HCT116 (cell line): ENCODE measurements at regions not wholly inside any gene's neighbourhood (a gene's known extent, or its start where the extent isn't known, plus 50 kb on each side); places are given as distances from the start of the nearest gene placed in this dataset.

Experiments used
- ATAC-seq: fragments of 200-7000 bp; cut with Tn5 transposase; 2 replicates; pipeline ENCODE4 v1.9.1; 2020; ENCODE audit warnings: mild to moderate bottlenecking, moderate library complexity
- BruUV-seq: library from RNA; stranded (reverse); fragments of 400-500 nt; replicated peaks from 2 replicates; lab custom pipeline; 2021; lab: Mats Ljungman, UMichigan
- CTCF ChIA-PET: fragments of 300-600 bp; sonication (Branson Sonifier 250); formaldehyde crosslinking; loops from one replicate; lab custom pipeline; 2021; ENCODE audit warnings: antibody characterized with exemption; lab: Charles Lee
- POLR2A ChIA-PET: fragments of 300-600, 350-600 bp; sonication (Branson Sonifier 250); formaldehyde crosslinking; loops from one replicate; lab custom pipeline; 2021; ENCODE audit warnings: antibody characterized with exemption; lab: Charles Lee
- RAD21 ChIA-PET, 2 experiments: fragments of 300-600 bp; sonication (Branson Sonifier 250); formaldehyde crosslinking; loops; one replicate each; lab custom pipeline; 2023; ENCODE audit warnings: low total read pairs in 2 of 2; ENCODE audit not compliant: uncharacterized antibody in 2 of 2, unreplicated experiment in 2 of 2, low non-redundant PET in 1 of 2; lab: Charles Lee
- DNase-seq: peaks from one replicate; pipeline ENCODE4 v3.0.0-alpha.2; 2010; ENCODE audit warnings: low read depth, low spot score
- H2AFZ ChIP-seq: fragments of 200-600 bp; shearing (Covaris generic), sonication (generic); 2 replicates; pipeline ENCODE4 v1.6.1; 2017; ENCODE audit warnings: low read depth, mixed run types, mixed read lengths, antibody characterized with exemption, low read length; ENCODE audit not compliant: poor library complexity, severe bottlenecking
- H3K27ac ChIP-seq: 2 replicates; pipeline ENCODE4 v1.5.1; 2012; ENCODE audit warnings: low read depth, low read length
- H3K27me3 ChIP-seq: fragments of 200-600 bp; sonication (generic); 2 replicates; pipeline ENCODE4 v1.6.1; 2016; ENCODE audit warnings: mixed run types, low read length, mixed read lengths; ENCODE audit not compliant: insufficient read depth
- H3K36me3 ChIP-seq, 2 experiments: fragments of 200-500 bp in 1 of 2; fragments of 200-600 bp in 1 of 2; sonication (Bioruptor generic) in 1 of 2; sonication (generic) in 1 of 2; 2 replicates each; pipeline versions ENCODE4 v1.5.1 to v1.6.1; 2014 to 2016; ENCODE audit warnings: low read length in 2 of 2, inconsistent platforms in 1 of 2, mixed read lengths in 1 of 2, mixed run types in 1 of 2; ENCODE audit not compliant: insufficient read depth in 2 of 2, control insufficient read depth in 1 of 2
- H3K4me1 ChIP-seq, 2 experiments: fragments of 200-600 bp in 1 of 2; sonication (generic) in 1 of 2; 2 replicates each; pipeline versions ENCODE4 v1.5.1 to v1.6.1; 2012 to 2017; ENCODE audit warnings: low read length in 2 of 2, inconsistent platforms in 1 of 2, mild to moderate bottlenecking in 1 of 2, mixed read lengths in 1 of 2, mixed run types in 1 of 2, moderate library complexity in 1 of 2; ENCODE audit not compliant: insufficient read depth in 2 of 2, control insufficient read depth in 1 of 2
- H3K4me2 ChIP-seq: fragments of 200-600 bp; sonication (generic); 2 replicates; pipeline ENCODE4 v1.6.1; 2017; ENCODE audit warnings: mixed run types, low read length, mixed read lengths
- H3K4me3 ChIP-seq, 2 experiments: fragments of 200-600 bp in 1 of 2; sonication (generic) in 1 of 2; replicated peaks in 1 of 2; 2 replicates each; pipeline ENCODE4 v1.5.1; 2011 to 2016; ENCODE audit warnings: low read length in 2 of 2, control low read depth in 1 of 2, low read depth in 1 of 2, mild to moderate bottlenecking in 1 of 2, mixed read lengths in 1 of 2, mixed run types in 1 of 2
- H3K79me2 ChIP-seq: fragments of 200-600 bp; sonication (generic); 2 replicates; pipeline ENCODE4 v1.6.1; 2017; ENCODE audit warnings: mild to moderate bottlenecking, mixed run types, low read length, moderate library complexity, mixed read lengths; ENCODE audit not compliant: insufficient read depth
- H3K9ac ChIP-seq: fragments of 200-600 bp; sonication (generic); 2 replicates; pipeline ENCODE4 v1.6.1; 2016; ENCODE audit warnings: low read length, mixed read lengths
- H3K9me2 ChIP-seq: fragments of 200-600 bp; sonication (generic), shearing (Covaris generic); 2 replicates; pipeline ENCODE4 v1.6.1; 2017; ENCODE audit warnings: mixed run types, mild to moderate bottlenecking, moderate library complexity; ENCODE audit not compliant: insufficient read depth
- H3K9me3 ChIP-seq, 2 experiments: fragments of 200-500 bp in 1 of 2; fragments of 200-600 bp in 1 of 2; sonication (Bioruptor generic) in 1 of 2; sonication (generic) in 1 of 2; 2 replicates each; pipeline ENCODE4 v1.6.1; 2014 to 2017; ENCODE audit warnings: low read length in 2 of 2, mixed read lengths in 2 of 2, inconsistent platforms in 1 of 2, low read depth in 1 of 2, mild to moderate bottlenecking in 1 of 2, mixed run types in 1 of 2, moderate library complexity in 1 of 2; ENCODE audit not compliant: control insufficient read depth in 1 of 2, insufficient read depth in 1 of 2
- H4K20me1 ChIP-seq: fragments of 200-600 bp; sonication (generic), shearing (Covaris generic); 2 replicates; pipeline ENCODE4 v1.6.1; 2017; ENCODE audit warnings: mixed run types, mild to moderate bottlenecking, moderate library complexity; ENCODE audit not compliant: insufficient read depth
- CEBPB ChIP-seq: IDR thresholded peaks from 2 replicates; pipeline ENCODE4 v1.6.1; 2012; ENCODE audit warnings: low read depth
- CTCF ChIP-seq, 3 experiments: fragments of 200-600 bp in 1 of 3; sonication (generic) in 1 of 3; IDR thresholded peaks in 2 of 3; conservative IDR thresholded peaks in 1 of 3; 2 replicates each; pipeline ENCODE4 v1.5.1; 2012 to 2017; ENCODE audit warnings: low read depth in 2 of 3, low read length in 2 of 3, antibody characterized with exemption in 1 of 3, borderline replicate concordance in 1 of 3, control low read depth in 1 of 3, mild to moderate bottlenecking in 1 of 3, mixed read lengths in 1 of 3, mixed run types in 1 of 3, moderate library complexity in 1 of 3; ENCODE audit not compliant: insufficient read depth in 1 of 3
- EGR1 ChIP-seq: IDR thresholded peaks from 2 replicates; pipeline ENCODE4 v1.6.1; 2012; ENCODE audit warnings: low read depth
- ELF1 ChIP-seq: IDR thresholded peaks from 2 replicates; pipeline ENCODE4 v1.6.1; 2012; ENCODE audit warnings: low read depth, borderline replicate concordance
- EZH2phosphoT487 ChIP-seq: fragments of 200-600 bp; IDR thresholded peaks from 2 replicates; pipeline ENCODE4 v1.6.1; 2018; ENCODE audit warnings: antibody characterized with exemption, borderline replicate concordance
- FOSL1 ChIP-seq: IDR thresholded peaks from 2 replicates; pipeline ENCODE4 v1.6.1; 2012; ENCODE audit warnings: low read depth
- JUND ChIP-seq: IDR thresholded peaks from 2 replicates; pipeline ENCODE4 v1.6.1; 2012
- MAX ChIP-seq: IDR thresholded peaks from 2 replicates; pipeline ENCODE4 v1.6.1; 2012
- SP1 ChIP-seq: IDR thresholded peaks from 2 replicates; pipeline ENCODE4 v1.6.1; 2012; ENCODE audit warnings: low read depth
- TCF7L2 ChIP-seq: IDR thresholded peaks from 2 replicates; pipeline ENCODE4 v1.7.0; 2011; ENCODE audit warnings: borderline replicate concordance, inconsistent platforms; ENCODE audit not compliant: insufficient read depth, insufficient read length; ENCODE audit errors: extremely low read depth
- ZBTB33 ChIP-seq: IDR thresholded peaks from 2 replicates; pipeline ENCODE4 v1.6.1; 2011; ENCODE audit warnings: mild to moderate bottlenecking, low read length, moderate library complexity; ENCODE audit not compliant: insufficient replicate concordance; ENCODE audit errors: extremely low read depth
- ZFX ChIP-seq: fragments of 450-650 bp; IDR thresholded peaks from 2 replicates; pipeline ENCODE4 v1.6.1; 2017
- intact Hi-C: fragments of 100-400 bp; cut with micrococcal nuclease; formaldehyde crosslinking; loops from 2 replicates; pipeline ENCODE4 v1.10.0; 2022

- Histone ChIP-seq H3K4me2 (no peak overlapping the region), H4K20me1 (no peaks in the 10 kb centered on the region), H3K27me3 (no peaks in the 10 kb centered on the region), H3K4me1 (no peaks in the 10 kb centered on the region), H3K79me2 (no peaks in the 10 kb centered on the region), H3K9me2 (no peaks in the 10 kb centered on the region), H3K9ac (no peak overlapping the region), H2AFZ (no peak overlapping the region), H3K27ac (no peak overlapping the region), H3K9me3 (peaks cover 6 to 10% of the 10 kb centered on the region in 2 experiments; a peak in 2 of 4 replicates), H3K36me3 (no peaks in the 10 kb centered on the region), H3K4me3 (no peak overlapping the region)
- ATAC-seq (no peak), DNase-seq (no peak)
- intact Hi-C loops: no loop called here
- RAD21 ChIA-PET: no interaction called here
- TF ChIP-seq CTCF (IDR thresholded peaks at IDR 0.05 in 2 of 3, conservative IDR thresholded peaks at IDR 0.05 in 1 of 3; ENCODE audit: borderline replicate concordance in 1 of 3, insufficient read depth in 1 of 3, low read depth in 2 of 3, low read length in 2 of 3) (no peak), SP1 (no peak), EGR1 (no peak), ELF1 (no peak), TCF7L2 (no peak), CEBPB (no peak), EZH2phosphoT487 (no peak), MAX (no peak), FOSL1 (no peak), ZFX (no peak), ZBTB33 (no peak), JUND (no peak)
- BruUV-seq: no TSS peak
- POLR2A ChIA-PET: no interaction called here
- CTCF ChIA-PET: no interaction called here
Observed at GRCh38 chr21:16169779-16170178, 440.0 kb downstream of the USP25 start.
